Neutrophil (primary cell): ENCODE measurements at regions not wholly inside any gene's neighbourhood (a gene's known extent, or its start where the extent isn't known, plus 50 kb on each side); places are given as distances from the start of the nearest gene placed in this dataset.
"Not testable (repeated sequence)": the region's sequence is repeated elsewhere in the genome, so short reads cannot be mapped to it uniquely, and the experiment has no call there.

ENCODE experiments used
- H3K27ac ChIP-seq: fragments of 200-600 bp; sonication (generic); 2 replicates; pipeline ENCODE4 v1.5.1; 2016; ENCODE audit warnings: mild to moderate bottlenecking, moderate library complexity
- H3K27me3 ChIP-seq: fragments of 200-600 bp; sonication (generic); 2 replicates; pipeline ENCODE4 v1.6.0; 2016; ENCODE audit warnings: mild to moderate bottlenecking
- H3K36me3 ChIP-seq: fragments of 200-600 bp; sonication (generic); 2 replicates; pipeline ENCODE4 v1.5.1; 2017
- H3K4me1 ChIP-seq, 2 experiments: fragments of 200-600 bp in 1 of 2; sonication (generic) in 1 of 2; 1 replicate in 1 of 2; 2 replicates in 1 of 2; pipeline versions ENCODE4 v1.5.1 to v1.6.1; 2013 to 2016; ENCODE audit warnings: low read depth in 1 of 2, low read length in 1 of 2, mild to moderate bottlenecking in 1 of 2, moderate library complexity in 1 of 2; ENCODE audit not compliant: control insufficient read depth in 1 of 2, insufficient read depth in 1 of 2
- H3K4me3 ChIP-seq, 2 experiments: fragments of 200-600 bp in 1 of 2; sonication (generic) in 1 of 2; 1 replicate in 1 of 2; 2 replicates in 1 of 2; pipeline ENCODE4 v1.5.1; 2013 to 2016; ENCODE audit warnings: low read depth in 1 of 2, low read length in 1 of 2, mild to moderate bottlenecking in 1 of 2, moderate library complexity in 1 of 2
- H3K9me3 ChIP-seq: fragments of 200-600 bp; sonication (generic); 2 replicates; pipeline ENCODE4 v1.5.1; 2016
- TF ChIP-seq, protein P1 (sequence below): fragments of 200-600 bp; sonication (generic); IDR thresholded peaks from 2 replicates; pipeline ENCODE4 v1.5.1; 2016; ENCODE audit warnings: antibody characterized with exemption

- H3K4me3 ChIP-seq, H3K27ac ChIP-seq: not testable (repeated sequence)
These were observed 142.6 kb downstream of the OTOP1 start for GRCh38 chr4:4084171-4084570.

DNA sequence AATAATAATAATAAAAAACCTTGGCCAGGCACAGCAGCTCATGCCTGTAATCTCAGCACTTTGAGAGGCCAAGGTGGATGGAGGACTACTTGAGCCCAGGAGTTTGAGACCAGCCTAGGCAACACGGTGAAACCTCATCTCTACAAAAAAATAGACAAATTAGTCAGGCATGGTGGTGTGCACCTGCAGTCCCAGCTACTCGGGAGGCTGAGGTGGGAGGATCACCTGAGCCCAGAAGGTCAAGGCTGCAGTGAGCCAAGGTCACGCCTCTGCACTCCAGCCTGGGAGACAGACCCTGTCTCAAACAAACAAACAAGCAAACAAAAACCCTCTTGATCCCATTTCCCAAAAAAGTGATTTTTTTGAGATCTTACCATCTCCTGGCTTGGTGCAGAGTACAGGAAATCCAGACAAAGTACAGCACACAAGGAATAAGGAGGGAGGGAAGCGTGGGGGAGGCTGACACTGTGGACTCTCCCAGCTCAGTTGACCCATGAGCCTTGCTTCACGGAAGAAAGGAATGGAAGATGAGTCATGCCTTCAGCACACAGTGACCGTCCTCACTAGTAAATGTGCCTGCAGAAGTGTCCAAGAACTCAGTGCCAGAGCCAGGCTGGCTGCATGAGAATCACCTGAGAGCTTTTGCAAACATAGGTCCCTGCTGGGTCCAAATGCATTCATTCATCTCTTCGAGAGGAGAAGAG lies 136.9 kb downstream of the OTOP1 start:
- not testable (repeated sequence) for H3K36me3 ChIP-seq, H3K9me3 ChIP-seq, H3K4me1 ChIP-seq, H3K4me3 ChIP-seq, H3K27me3 ChIP-seq, H3K27ac ChIP-seq

More at GRCh38 chr4:4084171-4084570, 142.6 kb downstream of the OTOP1 start:
- H3K36me3 ChIP-seq, H3K9me3 ChIP-seq, H3K4me1 ChIP-seq, H3K27me3 ChIP-seq: not testable (repeated sequence)

GRCh38 chr4:4090720-4091119 lies 136.0 kb downstream of the OTOP1 start:
- H3K27ac ChIP-seq, H3K9me3 ChIP-seq, H3K27me3 ChIP-seq, H3K4me3 ChIP-seq, H3K36me3 ChIP-seq, H3K4me1 ChIP-seq: not testable (repeated sequence)

- H3K4me1 ChIP-seq, result not testable (repeated sequence)
These were observed 134.6 kb downstream of the OTOP1 start for GRCh38 chr4:4092159-4092558.

DNA sequence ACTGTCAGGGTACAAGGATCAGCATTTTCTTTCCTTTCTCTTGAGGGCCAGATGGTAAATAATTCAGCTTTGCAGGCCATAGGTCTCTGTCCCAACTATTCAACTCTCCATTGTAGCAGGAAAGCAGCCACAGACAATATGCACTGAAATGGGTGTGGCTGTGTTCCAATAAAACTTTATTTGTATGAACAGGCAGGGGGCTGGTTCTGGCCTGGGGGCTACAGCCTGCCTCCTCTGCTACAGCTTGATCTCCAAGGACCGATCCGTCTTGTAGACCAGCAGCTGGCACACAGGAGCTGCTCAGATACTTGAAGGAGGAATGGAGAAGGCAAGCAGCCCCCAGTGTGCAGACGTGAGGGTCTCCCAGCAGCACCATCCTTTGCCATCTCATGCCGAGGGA lies 127.1 kb downstream of the OTOP1 start:
- H3K27ac ChIP-seq, H3K9me3 ChIP-seq, H3K27me3 ChIP-seq, H3K4me3 ChIP-seq, H3K36me3 ChIP-seq, H3K4me1 ChIP-seq: not testable (repeated sequence)

More at GRCh38 chr4:4092159-4092558, 134.6 kb downstream of the OTOP1 start:
- not testable (repeated sequence) for H3K4me3 ChIP-seq, H3K9me3 ChIP-seq, H3K36me3 ChIP-seq, H3K27ac ChIP-seq, H3K27me3 ChIP-seq

- not testable (repeated sequence) for H3K4me3 ChIP-seq
These were observed 119.8 kb downstream of the OTOP1 start for GRCh38 chr4:4106923-4107322.

DNA sequence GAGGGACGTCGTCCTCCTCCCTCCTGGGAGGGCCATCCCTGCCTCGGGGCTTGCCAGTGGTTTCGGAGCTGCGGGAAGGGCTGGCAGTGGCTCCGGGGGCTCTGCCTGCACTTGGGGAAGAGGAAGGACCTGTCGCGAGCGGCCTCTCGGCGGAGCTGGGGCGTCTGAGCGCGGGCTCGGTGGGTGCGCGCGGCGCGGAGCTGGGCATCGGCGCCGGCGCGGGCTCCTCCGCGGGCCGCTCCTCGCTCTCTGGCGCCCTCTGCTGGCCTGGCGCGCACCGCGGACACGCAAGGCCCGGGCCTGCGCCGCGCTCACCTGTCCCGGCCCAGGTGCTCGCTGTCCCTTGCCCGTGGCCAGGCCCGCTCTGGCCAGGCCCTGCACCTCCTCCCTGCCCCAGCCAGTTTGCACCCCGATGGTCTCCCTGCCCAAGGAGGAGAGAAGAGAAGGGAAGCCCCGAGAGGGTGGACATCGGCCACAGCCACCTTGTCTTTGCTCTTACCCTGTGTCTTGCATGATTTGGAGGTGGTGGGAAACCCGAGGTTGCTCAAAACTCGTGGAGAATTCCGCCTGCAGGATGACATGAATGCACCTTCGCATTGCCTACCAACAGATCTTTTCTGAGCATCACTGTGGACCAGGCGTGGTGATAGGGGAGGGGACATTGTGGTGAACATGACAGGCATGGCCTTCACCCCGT lies 119.2 kb downstream of the OTOP1 start:
- H3K36me3 ChIP-seq, H3K27ac ChIP-seq, H3K4me1 ChIP-seq, H3K4me3 ChIP-seq, H3K9me3 ChIP-seq: not testable (repeated sequence)
- peaks cover 42% of the 10 kb centered on the region for H3K27me3 ChIP-seq
- TF ChIP-seq, protein P1, sequence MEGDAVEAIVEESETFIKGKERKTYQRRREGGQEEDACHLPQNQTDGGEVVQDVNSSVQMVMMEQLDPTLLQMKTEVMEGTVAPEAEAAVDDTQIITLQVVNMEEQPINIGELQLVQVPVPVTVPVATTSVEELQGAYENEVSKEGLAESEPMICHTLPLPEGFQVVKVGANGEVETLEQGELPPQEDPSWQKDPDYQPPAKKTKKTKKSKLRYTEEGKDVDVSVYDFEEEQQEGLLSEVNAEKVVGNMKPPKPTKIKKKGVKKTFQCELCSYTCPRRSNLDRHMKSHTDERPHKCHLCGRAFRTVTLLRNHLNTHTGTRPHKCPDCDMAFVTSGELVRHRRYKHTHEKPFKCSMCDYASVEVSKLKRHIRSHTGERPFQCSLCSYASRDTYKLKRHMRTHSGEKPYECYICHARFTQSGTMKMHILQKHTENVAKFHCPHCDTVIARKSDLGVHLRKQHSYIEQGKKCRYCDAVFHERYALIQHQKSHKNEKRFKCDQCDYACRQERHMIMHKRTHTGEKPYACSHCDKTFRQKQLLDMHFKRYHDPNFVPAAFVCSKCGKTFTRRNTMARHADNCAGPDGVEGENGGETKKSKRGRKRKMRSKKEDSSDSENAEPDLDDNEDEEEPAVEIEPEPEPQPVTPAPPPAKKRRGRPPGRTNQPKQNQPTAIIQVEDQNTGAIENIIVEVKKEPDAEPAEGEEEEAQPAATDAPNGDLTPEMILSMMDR, result peak; percentile 61

More at GRCh38 chr4:4106923-4107322, 119.8 kb downstream of the OTOP1 start:
- H3K9me3 ChIP-seq, H3K36me3 ChIP-seq, H3K27ac ChIP-seq, H3K4me1 ChIP-seq: not testable (repeated sequence)
- peaks cover 42% of the 10 kb centered on the region for H3K27me3 ChIP-seq

- not testable (repeated sequence) for H3K27me3 ChIP-seq, H3K9me3 ChIP-seq, H3K27ac ChIP-seq, H3K4me1 ChIP-seq, H3K36me3 ChIP-seq, H3K4me3 ChIP-seq
These were observed 111.3 kb downstream of the OTOP1 start for GRCh38 chr4:4115381-4115780.

DNA sequence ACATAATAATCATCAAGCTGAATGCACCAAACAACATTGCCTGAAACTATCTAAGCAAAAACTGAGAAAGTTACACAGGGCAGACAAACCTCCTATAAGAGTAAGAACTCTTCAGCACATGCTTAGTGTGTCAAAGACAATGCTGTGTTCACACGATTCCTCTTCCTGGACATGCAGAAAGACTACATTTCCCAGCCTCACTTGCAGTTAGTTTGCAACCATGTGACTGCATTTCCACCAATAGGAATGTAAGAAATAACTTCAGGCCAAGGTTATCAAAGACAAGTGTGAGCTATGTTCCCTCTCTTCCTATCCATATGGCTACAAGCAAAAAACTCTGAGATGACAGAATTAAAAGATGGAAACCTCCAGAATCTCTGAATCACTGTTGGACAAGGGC lies 109.8 kb downstream of the OTOP1 start:
- not testable (repeated sequence) for H3K27ac ChIP-seq, H3K9me3 ChIP-seq, H3K4me3 ChIP-seq, H3K27me3 ChIP-seq, H3K4me1 ChIP-seq, H3K36me3 ChIP-seq

DNA sequence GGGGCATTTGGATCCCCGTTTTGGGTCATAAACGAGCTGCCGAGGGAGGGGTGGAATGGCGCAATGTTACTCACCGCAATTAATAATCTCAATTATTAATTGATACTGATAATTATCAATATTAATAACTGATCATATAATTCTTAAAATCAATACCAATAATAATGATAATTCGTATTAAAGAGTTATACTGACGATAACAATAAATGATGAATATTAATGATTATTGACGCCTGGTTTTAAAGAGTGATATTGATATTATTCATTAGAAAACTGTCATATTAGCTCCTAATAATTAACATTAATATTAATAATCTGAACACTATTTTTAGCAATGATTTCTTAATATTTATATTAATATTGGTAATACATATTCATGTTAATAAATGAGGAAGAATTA lies 92.4 kb downstream of the OTOP1 start:
- H3K4me1 ChIP-seq, H3K27ac ChIP-seq, H3K27me3 ChIP-seq, H3K36me3 ChIP-seq, H3K9me3 ChIP-seq, H3K4me3 ChIP-seq: not testable (repeated sequence)

DNA sequence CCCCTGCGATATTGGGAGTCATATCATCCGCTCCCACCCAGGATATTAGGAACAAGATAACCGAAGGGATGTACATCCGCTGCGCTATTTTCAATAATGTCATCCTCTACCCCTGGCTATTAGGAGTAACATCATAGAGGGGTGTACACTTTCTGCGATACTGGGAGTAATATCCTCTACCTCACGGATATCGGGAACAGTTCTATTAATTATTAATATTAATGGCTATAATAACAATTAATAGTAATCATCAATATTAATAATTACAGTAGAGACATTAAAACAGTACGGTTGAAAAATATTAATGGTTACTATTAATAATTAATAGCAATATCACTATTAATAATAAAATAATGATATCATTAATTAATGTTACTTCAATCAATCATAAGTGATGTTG lies 90.1 kb downstream of the OTOP1 start:
- not testable (repeated sequence) for H3K36me3 ChIP-seq

More for the DNA sequence above, 90.1 kb downstream of the OTOP1 start:
- not testable (repeated sequence) for H3K9me3 ChIP-seq, H3K27ac ChIP-seq, H3K27me3 ChIP-seq, H3K4me3 ChIP-seq, H3K4me1 ChIP-seq
